ENCODE measurements at regions not wholly inside any gene's neighbourhood (a gene's known extent, or its start where the extent isn't known, plus 50 kb on each side); places are given as distances from the start of the nearest gene placed in this dataset.
"Not testable (repeated sequence)": the region's sequence is repeated elsewhere in the genome, so short reads cannot be mapped to it uniquely, and the experiment has no call there.

DNA sequence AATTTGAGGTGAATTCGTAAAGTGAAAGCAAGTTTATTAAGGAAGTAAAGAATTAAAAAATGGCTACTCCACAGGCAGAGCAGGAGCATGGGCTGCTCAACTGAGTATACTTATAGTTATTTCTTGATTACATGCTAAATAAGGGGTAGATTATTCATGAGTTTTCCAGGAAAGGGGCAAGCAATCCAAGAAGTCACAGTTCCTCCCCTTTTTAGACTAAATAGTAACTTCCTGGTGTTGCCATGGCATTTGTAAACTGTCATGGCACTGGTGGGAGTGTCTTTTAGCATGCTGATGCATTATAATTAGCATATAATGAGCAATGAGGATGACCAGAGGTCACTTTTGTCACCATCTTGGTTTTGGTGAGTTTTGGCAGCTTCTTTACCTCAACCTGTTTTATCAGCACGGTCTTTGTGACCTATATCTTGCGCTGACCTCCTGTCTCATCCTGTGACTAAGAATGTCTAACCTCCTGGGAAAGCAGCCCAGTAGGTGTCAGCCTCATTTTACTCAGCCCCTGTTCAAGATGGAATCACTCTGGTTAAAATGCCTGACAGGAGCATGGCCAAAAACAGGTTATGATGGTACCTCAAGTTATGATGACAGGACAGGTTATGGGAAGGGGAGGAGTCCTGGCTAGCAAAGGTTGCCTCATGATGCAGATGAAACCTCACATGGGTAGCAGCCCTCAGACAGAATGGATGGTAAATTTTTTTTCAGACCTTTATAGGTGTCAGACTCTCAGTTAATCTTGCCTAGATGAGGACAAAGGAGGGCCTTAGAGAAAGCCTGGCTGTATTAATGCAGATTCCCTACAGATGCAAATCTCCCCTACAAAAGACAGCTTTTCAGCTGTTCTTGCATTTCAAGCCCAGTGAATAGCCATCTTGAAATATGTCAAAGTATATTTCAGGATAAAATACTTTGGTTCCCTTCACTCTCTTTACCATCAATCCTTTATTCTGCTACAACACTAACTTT lies 49.7 kb downstream of the SIPA1L2 start:
- no peak for DNase-seq

DNA sequence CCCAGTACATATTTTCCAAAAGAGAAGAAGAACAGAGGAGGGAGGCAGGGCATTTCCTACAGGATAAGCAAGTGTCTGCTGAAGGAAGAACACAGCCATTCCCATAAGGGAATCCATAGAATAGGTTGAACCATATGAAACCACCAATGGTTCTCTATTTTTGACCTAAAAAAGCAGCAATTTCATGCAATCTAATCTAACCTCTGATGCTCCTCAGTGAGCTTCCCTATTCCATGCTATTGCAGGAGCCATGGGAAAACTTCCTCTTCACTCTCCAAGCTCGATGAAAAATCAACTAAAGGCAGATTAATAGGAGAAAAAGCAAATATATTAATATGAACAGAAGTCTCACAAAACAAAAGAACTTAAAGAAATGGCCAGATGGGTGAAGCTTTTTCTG lies 50.5 kb downstream of the SIPA1L2 start:
- no peak for DNase-seq

DNA sequence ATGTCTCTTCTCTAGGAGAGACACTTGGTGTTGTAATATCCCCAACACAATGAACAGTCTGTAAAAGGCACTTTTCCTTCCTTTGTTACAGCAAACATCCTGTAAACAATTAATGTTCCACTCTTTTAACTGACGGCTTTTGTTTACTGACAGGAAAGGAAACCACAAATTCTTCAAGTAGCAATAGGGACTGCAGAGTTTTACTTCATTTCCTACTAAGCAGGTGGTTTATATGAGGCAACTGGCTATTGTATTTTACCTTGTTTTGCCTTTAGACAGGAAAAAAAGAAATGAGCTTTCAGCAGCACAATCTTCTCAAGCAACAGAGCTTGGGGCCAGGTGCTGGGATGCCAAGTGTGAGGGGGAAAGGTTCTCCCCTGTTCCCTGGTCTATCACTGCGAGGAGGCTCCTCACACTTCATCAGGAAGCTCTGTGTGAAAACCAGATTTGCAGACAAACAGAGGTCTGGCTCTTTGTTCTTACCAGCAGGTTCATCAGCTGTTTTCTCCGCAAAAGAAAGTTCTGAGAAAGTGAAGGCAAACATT lies 51.2 kb downstream of the SIPA1L2 start:
- no peak for DNase-seq

DNA sequence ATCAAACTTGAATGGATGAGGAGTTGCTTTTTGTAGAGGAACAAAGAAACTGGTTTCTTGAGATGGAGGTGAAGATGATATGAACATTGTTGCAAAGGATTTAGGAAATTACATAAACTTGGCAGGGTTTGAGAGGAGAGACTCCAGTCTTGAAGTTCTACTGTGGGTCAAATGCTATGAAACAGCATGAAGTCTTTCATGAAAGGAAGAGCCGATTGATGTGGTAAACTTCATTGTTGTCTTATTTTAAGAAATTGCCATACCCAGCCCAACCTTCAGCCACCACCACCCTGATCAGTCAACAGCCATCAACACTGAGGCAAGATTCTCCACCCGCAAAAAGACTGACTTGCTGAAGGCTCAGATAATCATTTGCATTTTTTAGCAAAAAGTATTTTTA lies 52.2 kb downstream of the SIPA1L2 start:
- no peak for DNase-seq

DNA sequence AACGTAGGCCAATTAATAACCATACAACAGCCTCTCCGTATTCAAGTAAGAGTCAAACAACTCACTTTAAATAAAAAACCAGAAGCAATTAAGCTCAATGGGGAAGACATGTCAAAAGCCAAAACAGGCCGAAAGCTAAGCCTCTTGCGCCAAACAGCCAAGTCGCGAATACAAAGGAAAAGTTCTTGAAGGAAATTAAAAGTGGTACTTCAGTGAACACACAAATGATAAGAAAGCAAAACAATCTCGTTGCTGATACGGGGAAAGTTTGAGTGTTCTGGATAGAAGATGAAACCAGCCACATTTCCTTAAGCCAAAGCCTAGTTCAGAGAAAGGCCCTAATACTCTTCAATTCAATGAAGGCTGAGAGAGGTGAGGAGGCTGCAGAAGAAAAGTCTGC lies 53.4 kb downstream of the SIPA1L2 start:
- DNase-seq = no peak

DNA sequence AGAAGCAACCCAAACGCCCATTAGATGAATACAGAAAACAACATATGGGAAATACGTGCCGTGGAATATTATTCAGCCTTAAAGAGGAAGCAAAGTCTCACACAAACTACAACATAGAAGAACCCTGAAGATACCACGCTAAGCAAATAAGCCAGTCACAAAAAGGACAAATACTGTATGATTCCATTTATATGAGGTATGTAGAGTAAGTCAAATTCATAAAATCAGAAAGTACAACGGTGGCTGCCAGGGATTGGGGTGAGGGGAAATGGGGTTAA lies 54.2 kb downstream of the SIPA1L2 start:
- no peak for DNase-seq

DNA sequence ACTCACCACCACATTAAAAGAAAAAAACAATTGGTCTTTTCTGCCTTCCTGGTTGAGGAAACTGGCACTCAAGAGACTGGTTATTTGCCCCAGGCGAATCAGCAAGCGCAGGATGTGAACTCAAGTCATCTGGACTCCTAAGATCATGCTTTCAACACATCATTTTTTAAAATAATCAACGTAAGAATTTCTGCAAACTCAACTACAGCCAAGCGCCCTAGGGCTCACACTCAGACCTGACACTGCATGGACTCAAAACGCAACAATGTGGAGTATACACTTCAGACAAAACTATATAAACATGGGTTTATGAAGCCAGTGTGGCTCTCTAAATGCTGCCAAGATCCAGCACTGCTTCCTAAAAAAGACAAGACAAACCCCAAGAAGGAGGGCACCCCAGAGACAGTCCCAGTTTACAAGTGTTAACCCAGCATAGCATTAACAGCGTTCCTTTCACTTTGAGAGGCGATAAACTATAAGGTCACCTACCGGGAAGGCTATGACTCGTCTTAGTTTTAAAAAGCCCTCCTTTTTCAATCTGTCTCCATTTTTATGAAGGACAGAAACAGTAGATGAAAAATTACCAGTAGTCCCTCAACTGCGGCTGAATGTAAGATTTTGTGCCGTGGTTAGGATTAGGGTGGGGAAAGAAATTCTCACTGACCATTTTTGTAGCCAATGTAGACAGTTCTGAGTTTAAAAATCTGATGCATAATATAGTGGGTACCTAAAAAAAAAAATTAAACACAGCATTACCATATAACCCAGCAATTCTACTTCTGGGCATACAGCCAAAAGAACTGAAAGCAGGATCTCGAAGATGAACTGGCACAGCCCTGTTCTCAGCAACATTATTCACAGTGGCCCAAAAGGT lies 54.8 kb downstream of the SIPA1L2 start:
- no peak for DNase-seq

DNA sequence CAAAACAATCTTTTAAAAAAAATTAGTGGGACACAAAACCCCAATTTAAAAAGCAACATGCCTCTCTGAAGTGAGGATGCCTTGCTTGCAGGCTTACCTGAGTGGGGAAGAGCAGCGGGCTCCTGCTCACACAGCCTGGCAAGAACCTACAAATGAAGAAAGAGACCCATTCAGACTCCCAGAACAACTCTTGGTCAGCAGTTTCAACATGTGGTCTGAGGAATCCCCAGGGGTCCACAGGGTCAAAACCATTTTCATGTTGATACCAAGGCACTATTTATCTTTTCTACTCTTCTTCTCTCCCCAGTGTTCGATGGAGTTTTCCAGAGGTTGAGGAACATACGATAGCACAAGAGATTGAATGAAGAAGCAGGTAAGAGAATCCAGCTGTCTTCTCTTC lies 55.9 kb downstream of the SIPA1L2 start:
- DNase-seq = no peak

DNA sequence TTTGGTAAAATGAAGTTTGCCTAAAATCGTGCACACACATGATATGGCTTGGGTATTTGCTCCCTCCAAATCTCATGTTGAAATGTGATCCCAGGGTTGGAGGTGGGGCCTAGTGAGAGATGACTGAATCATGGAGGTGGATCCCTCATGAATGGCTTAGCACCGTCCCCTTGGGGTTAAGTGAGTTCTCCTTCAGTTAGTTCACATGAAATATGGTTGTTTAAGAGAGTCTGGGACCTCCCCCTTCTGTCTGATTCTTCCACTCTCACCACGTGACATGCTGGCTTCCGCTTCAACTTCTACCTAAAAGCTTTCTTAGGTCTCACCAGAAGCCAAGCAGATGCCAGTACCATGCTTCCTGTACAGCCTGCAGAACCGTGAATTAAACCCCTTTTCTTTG lies 58.4 kb downstream of the SIPA1L2 start:
- no peak for DNase-seq

DNA sequence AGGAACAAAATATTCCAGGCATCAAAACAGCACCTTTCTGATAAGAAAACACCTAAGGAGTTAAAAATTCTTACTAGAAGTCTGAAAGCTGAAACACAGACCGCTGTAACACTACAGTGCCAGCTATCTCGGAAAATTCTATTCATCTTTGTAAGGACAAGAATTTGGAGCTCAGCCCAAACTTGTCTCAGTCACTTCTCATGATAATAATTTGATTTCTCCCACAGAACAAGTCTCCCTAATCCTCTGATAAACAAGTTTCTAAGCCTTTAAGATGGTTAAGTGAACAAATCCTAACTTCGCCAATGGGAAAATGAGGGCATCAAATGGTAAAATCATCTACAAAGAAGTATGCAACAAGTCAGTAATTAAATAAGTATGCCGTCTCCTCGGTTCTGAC lies 59.9 kb downstream of the SIPA1L2 start:
- no peak for DNase-seq

DNA sequence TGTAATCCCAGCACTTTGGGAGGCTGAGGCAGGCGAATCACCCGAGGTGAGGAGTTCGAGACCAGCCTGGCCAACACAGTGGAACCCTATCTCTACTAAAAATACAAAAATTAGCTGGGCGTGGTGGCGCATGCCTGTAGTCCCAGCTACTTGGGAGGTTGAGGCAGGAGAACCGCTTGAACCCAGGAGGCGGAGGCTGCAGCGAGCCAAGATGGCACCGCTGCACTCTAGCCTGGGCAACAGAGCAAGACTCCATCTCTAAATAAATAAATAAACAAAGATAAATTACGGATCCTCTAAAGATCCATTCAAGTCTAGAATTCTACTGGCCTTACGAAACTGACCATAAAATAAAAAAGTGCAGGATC lies 60.4 kb downstream of the SIPA1L2 start:
- DNase-seq = not testable (repeated sequence)

DNA sequence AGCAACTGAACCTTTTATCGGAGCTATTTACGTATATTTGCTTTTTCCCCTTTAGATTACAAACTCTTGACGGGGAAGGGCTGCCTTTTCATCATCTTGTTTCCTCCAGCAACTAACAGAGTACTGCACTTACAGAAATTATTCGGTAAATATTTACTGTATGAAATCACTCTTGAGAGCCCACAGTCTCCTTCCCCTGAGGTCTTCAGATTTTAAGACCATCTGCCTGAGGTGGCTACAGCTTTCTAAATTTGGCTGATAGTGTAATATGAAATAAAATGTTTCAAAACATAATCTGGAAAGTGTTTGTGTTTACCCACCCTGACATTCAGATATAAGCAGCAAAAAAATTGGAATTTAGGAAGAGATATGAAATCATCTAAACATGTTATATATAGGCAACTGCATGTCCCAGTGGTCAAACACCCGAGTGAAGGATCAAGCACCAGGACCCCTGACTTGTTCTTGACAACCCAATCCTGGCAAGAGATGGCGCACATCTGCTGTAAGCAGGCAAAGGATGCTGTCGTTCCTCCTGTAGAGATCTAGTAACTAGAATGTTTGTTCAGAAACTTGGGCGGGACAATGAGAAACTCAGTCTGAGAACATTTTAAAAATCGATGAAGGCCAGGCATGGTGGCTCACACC lies 60.9 kb downstream of the SIPA1L2 start:
- no peak for DNase-seq

DNA sequence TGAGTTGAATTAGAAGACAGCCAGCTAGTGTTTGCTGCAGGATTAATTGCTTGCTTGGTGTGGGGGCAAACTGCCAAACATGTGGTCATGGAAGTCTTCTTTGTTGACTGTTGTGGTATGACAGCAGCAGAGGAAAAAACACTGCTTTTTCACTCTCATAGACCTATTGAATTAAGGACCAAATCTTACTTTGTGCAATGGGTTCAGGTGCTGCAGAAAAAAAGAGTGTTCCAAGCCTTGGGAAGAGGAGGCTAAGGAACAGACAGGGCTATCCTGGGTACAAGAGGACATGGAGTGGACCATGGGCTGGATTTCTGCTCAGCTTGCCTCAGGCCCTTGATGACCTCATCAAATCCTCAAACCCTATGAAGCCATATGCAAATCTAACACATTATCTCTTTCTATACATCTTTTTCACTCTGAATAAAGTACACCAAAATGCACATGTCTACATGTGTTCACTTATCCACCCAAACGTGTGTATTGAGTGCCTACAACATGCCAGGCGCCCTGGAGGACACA lies 61.5 kb downstream of the SIPA1L2 start:
- DNase-seq = peak in 5 of 56 donors; percentile 4 to 54 (median 20)

DNA sequence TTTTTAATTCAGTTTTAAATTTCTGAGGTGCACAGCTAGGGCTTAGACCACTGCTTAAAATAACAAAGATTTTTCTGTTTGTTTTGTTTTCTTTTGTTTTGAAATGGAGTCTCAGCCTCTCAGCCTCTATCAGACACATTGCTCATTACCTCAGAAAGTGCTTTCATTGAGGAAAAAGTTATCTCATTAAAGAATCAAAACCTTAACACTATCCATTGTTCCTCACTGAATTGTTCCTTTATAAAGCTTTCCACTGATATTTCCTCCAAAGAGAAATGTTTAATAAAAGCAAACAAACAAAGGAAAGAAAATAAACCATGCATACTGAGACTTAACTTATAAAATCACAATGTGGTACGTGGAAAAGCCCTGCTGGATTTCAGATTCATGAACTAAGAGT lies 63.8 kb downstream of the SIPA1L2 start:
- DNase-seq = no peak

DNA sequence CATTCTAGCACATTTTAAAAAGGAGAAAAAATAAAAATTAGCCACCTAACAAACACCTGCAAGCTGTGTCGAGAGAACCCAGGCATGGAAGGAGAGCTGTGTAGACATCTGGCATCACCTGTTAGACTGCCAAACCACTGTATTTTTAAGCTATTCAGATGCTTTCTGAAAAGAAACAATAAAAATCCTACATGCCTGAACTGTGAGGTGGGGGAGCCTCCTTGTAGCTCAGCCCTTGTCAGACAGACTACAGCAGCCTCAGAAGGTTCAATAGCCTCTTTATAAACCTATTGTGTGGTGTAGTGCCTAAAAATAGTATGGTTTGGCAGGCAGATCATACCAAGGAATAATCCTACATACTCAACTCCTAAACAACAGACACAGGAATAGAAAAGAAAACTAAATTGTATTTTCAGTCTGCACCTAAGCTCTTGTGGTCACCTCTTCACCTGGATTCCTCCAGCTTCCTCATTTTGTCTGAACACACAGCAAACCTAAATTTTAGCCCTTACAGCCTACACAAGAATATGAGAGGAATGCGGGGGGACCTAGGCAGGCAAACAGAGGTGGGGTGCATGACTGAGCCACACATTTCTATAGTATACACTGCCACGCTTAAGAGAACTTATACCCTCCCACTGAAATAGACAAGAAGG lies 67.0 kb downstream of the SIPA1L2 start:
- DNase-seq = no peak

DNA sequence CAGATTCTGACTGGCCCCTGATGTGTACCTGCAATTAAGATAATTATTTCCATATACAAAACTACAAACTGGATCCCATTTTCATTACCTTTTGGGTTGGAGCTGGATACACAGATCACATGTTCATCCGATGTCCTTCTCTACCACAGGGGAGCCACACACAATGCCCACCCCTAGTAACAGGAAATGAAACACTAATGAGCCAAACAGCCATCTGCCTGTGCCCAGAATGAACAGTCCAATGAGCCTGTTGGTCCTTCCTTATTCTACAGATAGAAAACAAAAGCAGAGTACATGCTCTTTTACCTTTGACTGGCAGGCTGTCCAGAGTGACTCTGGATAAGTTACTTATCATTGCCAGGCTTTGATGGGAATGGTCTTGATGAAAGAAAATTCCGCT lies 68.6 kb downstream of the SIPA1L2 start:
- no peak for DNase-seq

DNA sequence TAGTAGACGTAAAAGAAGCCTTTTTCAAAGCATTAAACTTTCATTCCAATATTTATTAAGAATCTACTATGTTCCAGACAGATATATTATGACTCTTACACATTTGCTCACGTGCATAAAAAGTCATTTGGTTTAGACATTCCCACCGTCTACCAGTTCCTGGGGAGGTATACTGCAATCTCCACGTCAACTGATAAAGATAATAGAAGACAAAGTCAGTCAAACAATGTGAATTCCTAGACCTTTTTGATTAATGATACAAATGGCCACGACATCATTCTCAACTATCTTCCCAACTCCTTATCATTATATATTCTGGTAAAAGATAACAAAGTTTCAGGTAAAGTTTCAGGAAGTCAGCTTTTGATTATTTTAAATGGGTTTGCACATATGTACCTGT lies 69.0 kb downstream of the SIPA1L2 start:
- DNase-seq = no peak

DNA sequence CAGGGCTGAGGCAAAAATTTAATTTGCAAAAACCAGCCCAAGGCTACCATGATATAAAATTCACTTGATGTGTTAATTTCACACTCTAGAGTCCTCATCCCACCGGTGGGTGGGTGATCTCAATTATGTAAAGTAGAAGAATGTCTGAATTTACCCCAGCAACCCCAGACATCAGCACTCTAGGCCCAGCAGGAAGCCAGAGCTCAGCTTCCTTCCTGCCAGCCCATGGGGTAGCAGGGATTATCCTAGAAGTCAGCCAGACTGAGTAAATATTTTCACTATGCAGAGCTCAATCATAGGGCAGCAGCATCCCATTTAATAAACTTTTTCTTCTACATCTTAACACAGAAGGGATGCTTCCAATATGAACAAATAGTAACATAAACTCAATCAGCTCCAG lies 71.0 kb downstream of the SIPA1L2 start:
- no peak for DNase-seq

DNA sequence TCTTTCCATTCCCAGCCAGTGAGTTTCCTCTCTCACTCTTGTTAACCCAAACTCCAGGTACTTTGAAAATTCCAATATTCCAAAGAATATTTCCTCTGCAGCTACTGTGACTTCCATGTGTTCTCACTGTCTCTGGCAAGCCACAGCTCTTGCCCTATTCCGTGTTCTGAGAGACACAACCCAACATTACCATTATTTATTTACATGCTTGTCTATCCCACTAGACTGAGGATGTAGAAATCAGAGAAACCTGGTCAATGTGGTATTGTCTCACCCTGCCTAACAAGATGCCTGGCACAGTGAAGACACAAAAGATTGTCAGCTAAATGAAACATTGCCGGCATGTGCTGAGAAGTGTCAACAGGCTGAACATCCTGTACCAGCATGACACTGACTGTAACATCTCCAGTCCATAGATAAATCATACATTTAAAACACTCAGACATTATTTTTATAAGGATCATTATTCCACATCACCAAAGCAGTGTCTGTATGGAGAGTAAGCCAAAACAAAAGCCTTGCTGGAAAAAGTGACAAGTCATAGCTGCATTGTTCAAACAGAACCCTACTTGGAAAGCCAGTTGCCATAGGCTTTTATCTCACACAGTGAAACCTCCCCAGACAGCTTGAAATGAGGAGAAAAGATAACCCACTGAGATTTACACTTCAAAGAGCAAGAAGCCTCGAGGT lies 72.3 kb downstream of the SIPA1L2 start:
- no peak for DNase-seq

DNA sequence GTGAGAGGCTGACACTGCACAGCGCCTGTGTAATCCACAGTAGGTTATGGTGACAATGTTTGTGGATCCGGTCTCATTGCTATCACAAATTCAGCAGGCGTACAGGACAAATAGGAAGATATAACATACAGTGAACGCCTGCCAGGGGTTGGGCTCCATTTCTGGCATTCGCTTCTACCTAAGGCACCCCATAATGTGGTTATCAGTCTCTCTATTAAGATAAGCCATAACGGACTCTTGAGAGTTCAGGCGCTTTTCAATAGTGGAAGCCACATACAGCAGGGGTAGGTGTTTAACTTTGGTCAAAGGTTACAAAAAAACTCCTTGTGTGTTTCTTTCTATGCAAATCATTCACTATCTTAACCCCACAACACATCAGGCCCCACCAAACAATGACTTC lies 72.8 kb downstream of the SIPA1L2 start:
- no peak for DNase-seq

DNA sequence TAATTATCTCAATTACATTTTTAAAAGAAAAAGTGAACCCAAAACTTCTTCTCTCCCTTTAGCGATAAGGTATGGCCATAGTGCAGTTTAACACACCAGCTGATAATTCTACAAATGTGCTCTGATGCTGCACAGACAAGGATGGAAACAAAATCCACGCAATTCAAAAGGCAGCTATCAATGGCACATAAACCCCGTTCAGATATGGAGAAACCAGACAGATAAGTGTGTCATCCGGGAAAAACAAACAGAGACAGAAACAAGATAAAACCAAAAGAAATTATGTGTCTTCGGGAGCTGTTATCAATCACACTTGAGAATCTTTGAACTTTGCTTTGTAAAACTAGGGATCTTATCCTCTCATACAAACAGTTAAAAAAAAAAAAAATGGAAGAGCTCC lies 73.6 kb downstream of the SIPA1L2 start:
- no peak for DNase-seq
